Iris pigment epithelial cell (primary cell): ENCODE measurements at regions not wholly inside any gene's neighbourhood (a gene's known extent, or its start where the extent isn't known, plus 50 kb on each side); places are given as distances from the start of the nearest gene placed in this dataset.
"Not testable (repeated sequence)": the region's sequence is repeated elsewhere in the genome, so short reads cannot be mapped to it uniquely, and the experiment has no call there.

Experiments
- DNase-seq: peaks from one replicate; pipeline ENCODE4 v3.0.0-alpha.2; 2011; ENCODE audit warnings: low read depth

- DNase-seq, result no peak
Measured at GRCh38 chr3:26145769-26146168, 355.9 kb downstream of the OXSM start.

DNA sequence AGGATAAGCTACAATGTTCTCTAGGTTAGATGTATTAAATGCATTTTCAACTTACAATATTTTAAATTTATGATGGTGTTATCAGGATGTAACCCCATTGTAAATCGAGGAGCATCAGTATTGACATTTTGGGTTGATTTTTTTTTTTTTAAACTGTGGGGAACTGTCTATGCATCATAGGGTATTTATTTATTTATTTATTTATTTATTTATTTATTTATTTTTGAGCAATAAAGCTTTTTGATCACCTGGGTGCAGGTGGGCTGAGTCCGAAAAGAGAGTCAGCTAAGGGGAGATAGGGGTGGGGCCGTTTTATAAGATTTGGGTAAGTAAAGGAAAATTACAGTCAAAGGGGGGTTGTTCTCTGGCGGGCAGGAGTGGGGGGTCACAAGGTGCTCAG lies 367.5 kb downstream of the OXSM start:
- not testable (repeated sequence) for DNase-seq

- no peak for DNase-seq
Measured at GRCh38 chr3:26171006-26171405, 381.1 kb downstream of the OXSM start.

GRCh38 chr3:26191556-26191955 lies 401.7 kb downstream of the OXSM start:
- DNase-seq, result no peak

- no peak for DNase-seq
Measured at GRCh38 chr3:26193558-26193957, 403.7 kb downstream of the OXSM start.

DNA sequence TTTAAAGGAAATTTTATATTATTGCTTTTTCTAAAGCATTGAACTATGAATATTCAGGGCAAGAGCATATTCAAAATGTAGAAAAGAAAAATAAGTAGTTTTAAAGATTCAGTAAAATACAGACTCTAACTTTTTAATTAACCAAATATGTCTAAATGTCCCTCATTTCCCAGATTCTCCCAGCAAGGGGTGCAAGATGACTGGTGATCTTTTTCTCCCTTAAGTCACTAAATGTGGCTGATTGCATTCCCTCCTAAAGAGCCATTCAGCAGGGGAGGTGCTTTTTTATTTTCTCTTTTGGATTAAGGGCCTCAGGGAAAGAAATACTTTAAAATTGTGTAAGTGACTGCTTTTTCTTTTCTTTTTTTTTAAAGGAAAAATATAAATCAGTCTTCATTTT lies 406.9 kb downstream of the OXSM start:
- DNase-seq, result no peak

DNA sequence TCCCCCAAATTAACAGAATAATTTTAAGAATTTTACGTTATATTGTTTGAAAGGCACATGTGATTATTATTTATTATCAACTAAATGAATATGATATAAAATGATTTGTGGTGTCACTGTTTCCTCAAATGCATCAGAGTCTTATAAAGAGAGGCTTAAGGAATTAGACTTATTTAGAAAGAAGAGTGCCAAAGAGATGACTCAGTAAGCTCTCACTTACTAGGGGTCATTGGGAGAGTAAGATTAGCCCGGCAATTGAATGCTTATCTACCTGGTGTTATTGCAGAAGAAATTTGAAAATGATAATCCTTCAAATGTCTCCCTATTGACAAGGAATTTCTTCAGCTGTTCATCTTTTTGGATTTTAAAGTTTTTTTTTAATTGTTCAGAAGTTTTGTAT lies 408.7 kb downstream of the OXSM start:
- no peak for DNase-seq

- DNase-seq, result no peak
Measured at GRCh38 chr3:26202169-26202568, 412.3 kb downstream of the OXSM start.

- no peak for DNase-seq
Measured at GRCh38 chr3:26205475-26205874, 415.6 kb downstream of the OXSM start.

DNA sequence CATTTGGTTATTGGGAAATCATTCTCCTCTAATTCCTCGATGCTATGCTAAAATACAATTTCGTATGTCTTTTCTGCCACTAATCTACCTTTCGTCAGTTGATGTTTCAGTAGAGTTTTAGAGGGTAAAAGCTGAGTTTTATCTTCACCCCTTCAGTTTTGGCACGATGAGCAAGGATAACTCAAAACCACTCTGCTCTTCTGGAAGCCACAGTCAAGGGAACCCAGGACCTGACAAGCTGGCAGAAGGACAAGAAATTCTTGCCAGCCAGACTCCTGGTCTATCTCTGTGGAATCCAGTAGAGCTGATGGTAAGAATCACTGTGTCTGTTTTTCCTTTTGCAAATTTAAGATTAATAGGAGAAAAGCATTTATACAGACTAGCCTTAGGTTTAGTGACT lies 414.4 kb upstream of the LRRC3B start:
- DNase-seq, result no peak

DNA sequence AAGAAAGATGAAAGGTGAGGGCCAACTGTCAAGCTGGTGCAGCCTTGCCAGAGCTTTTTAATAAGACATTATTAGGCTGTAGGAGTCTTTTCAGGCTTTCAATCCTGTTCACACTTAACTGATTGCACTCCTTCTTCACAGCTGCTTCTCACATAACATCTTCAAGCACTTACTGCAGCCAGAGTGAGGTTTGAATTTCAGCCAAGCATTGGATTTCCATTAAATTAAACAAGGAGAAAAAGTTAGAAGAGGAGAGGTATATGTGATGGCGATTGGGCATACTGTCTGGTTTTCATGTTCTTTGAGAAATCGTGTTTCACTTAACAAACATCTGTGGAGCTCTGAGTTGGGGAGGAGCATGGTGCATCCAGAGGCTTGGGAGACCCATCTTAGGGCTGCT lies 392.8 kb upstream of the LRRC3B start:
- DNase-seq, result no peak

GRCh38 chr3:26233374-26233773 lies 389.2 kb upstream of the LRRC3B start:
- no peak for DNase-seq

DNA sequence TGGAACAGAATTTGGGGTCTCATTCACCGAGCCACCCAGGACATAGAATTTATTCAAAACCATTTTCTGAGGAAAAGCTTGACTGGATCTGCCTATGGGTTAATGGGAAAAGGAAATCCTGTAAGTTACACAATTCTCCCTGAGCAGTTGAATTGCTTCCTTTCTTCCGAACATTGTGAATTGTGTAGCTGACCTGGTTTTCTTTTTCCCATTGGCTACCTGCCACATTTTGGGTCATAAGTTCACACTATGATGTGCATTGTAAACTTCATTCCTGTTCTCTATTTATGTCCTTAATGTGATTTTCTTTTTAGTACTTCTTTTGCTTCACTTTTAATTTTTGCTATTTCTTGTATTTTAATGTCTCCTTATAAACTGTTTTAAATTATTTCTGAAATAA lies 386.0 kb upstream of the LRRC3B start:
- no peak for DNase-seq

DNA sequence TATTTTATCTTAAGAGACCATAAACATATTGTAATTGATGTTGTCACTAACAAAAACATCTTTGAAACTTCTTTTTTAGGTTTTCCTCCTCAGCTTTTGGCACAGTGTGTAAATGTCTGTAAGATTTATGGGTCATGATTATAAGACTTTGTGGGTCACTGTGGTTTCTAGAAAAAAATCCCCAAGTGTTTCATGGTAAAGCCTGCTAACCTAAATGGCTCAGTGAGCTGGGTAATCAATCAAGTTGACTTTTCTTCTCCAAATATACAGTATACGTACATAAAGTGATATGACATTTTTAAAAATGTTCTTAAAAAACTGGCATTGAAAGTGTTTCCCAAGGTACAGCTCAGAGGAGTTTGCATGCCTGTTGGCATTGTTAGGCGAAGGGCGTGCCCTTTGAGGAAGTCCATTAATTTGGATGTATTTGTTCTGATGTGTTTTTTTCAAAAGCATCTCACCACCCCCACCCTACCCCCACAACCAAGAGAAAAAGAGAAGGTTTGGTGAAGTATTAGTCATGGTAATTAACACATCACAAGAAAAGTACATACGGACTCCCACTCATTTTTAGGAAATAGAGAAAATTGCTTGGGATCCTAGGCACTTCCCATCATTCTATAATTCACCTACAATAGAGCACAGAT lies 385.4 kb upstream of the LRRC3B start:
- no peak for DNase-seq

DNA sequence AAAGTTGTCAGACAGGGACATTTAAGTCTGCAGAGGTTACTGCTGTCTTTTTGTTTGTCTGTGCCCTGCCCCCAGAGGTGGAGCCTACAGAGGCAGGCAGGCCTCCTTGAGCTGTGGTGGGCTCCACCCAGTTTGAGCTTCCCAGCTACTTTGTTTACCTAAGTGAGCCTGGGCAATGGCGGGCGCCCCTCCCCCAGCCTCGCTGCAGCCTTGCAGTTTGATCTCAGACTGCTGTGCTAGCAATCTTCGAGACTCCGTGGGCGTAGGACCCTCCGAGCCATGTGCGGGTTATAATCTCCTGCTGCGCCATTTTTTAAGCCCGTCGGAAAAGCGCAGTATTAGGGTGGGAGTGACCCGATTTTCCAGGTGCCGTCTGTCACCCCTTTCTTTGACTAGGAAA lies 378.0 kb upstream of the LRRC3B start:
- not testable (repeated sequence) for DNase-seq

- no peak for DNase-seq
Measured at GRCh38 chr3:26245236-26245635, 377.3 kb upstream of the LRRC3B start.

DNA sequence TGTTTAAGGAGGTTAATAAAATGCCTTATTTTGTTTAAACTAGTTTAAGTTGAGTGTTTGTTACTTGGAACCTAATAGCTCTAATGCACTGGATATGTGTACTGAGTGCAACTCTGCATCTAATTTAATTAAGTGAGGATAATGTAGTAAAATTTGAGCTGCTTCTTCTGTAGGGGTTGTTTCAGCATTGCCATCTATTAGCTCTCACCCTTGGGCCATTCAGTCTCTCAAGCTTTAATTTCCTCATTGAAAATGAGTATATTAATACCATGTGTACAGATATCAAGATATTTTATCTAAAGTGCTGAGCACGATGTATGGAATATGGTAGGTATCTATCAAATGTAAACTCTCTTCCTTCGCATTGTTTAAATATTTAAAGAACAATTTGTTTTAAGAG lies 375.7 kb upstream of the LRRC3B start:
- no peak for DNase-seq

- DNase-seq, result no peak
Measured at GRCh38 chr3:26247712-26248111, 374.9 kb upstream of the LRRC3B start.

- DNase-seq, result no peak
Measured at GRCh38 chr3:26252001-26252400, 370.6 kb upstream of the LRRC3B start.

DNA sequence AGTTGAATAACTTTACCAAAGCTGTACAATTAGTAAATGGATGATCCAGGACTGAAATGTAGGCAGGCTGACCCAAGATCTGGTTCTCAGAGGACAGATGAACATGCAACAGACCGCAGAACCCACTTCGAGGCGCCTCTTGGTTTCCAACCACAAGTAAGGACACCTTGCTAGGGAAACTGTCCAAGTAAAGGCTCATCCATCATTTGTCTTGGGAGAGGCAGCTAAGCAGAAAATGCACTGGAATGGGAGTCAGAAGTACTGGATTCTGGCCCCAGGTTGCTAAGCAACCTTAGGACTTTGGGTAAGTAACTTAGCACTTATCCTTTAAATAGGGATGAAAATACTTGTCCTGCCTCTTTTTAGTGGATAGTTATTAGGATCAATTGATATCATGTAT lies 366.3 kb upstream of the LRRC3B start:
- no peak for DNase-seq

DNA sequence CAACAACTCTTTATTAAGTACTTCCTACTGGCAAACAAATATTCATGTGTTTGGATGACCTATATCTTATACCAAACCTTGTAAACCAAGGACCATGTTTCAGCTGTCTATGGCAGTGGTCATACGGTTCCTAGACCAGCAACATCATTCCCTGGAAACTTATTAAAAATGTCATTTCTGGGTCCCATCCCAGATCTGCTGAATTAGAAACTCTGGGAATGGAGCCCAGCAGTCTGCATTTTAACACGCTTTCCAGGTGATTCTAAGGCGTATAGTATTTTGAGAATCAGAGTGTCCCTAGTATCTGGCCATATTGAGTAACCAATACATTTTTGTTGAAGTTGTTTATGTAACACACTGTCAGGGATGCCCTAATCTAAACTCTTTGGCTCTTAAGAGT lies 363.4 kb upstream of the LRRC3B start:
- DNase-seq, result no peak

DNA sequence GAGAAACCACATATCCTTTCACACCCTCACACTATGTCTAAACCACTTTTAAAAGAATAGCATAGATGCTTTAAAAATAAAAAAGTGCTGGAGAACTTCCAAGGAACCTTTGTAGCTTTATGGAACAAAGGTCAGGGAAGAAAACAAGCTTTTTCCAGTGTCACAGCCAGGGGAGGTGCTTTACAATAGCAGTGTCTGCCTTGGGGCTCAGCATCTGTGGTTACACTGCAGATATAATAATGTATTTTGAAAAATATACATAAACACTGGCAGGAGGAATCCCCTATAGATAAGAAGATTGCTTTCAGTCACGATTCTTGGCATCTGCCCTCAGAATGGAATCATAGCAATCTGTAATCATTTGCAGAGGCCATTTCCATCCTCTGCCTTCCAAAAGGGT lies 362.4 kb upstream of the LRRC3B start:
- DNase-seq, result no peak

DNA sequence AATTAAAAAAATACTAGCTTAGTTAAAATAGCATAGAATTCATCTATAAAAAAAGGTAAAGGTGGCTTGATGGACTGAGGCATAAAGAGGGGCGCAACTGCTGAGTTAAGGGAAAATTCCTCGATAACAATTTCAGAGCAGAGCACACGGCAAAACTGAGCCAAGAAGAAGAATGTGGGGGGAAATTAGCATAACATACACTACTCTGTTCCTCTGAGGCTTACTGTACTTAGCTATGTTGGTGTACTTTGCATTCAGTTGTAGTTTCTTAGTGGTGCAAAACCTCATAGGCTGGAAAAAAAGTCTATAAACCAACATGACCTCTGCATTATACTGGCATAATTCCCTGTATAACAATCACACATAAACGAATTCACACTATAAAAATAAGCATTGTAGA lies 357.9 kb upstream of the LRRC3B start:
- no peak for DNase-seq

DNA sequence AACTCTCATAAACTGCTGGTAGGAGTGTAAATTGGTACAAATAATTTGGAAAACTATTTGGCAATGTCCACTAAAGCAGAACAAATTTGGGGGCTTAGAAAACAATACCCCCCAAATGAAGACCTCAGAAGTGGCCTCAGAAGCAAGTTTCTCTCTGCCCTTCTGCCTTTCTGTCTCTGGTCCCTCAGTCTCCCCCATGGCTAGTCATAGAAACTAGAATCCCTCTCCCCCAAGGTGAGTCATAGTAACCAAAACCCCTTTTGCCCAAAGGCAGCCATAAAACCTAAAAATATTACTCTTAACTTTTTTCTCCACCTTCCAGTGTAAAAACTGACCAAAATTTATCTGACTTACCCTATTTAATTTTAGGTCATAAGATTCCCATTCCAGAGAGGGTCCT lies 350.7 kb upstream of the LRRC3B start:
- DNase-seq, result no peak

GRCh38 chr3:26273196-26273595 lies 349.4 kb upstream of the LRRC3B start:
- DNase-seq, result no peak
